GM18505 (cell line): ENCODE measurements at regions not wholly inside any gene's neighbourhood (a gene's known extent, or its start where the extent isn't known, plus 50 kb on each side); places are given as distances from the start of the nearest gene placed in this dataset.

ENCODE experiments used
- ATAC-seq: cut with Tn5 transposase; IDR thresholded peaks from one replicate; pipeline ENCODE4 v1.9.1; 2021; ENCODE audit not compliant: unreplicated experiment
- POLR2A ChIP-seq: IDR thresholded peaks from 4 replicates; pipeline ENCODE4 v1.6.1; 2011; ENCODE audit warnings: borderline replicate concordance; ENCODE audit not compliant: insufficient read depth, insufficient read length; ENCODE audit errors: extremely low read depth

DNA sequence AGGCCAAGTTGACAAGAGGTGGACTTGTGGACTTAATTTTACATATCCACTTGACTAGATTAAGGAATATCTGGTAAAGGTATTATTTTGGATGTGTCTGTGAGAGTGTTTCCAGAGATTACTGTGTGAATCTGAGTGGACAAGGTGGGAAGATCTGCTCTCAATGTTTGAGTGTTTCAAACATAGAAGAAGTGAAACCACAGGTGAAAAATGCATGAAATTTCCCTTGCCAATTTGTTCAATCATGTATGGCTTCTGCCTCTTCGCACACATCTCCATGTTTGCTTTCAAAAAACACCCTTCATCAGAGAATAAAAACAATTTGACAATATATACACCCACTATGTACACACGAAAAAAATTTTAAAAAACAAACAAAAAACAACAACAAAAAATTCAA, 152.7 kb downstream of the SALL1 start:
- ATAC-seq = no peak
- TF ChIP-seq POLR2A = no peak

- no peak for ATAC-seq
- TF ChIP-seq POLR2A = no peak
Measured at GRCh38 chr16:50997679-50998078, 153.4 kb downstream of the SALL1 start.

- no peak for ATAC-seq
- TF ChIP-seq POLR2A = no peak
Measured at GRCh38 chr16:50996830-50997186, 154.3 kb downstream of the SALL1 start.

DNA sequence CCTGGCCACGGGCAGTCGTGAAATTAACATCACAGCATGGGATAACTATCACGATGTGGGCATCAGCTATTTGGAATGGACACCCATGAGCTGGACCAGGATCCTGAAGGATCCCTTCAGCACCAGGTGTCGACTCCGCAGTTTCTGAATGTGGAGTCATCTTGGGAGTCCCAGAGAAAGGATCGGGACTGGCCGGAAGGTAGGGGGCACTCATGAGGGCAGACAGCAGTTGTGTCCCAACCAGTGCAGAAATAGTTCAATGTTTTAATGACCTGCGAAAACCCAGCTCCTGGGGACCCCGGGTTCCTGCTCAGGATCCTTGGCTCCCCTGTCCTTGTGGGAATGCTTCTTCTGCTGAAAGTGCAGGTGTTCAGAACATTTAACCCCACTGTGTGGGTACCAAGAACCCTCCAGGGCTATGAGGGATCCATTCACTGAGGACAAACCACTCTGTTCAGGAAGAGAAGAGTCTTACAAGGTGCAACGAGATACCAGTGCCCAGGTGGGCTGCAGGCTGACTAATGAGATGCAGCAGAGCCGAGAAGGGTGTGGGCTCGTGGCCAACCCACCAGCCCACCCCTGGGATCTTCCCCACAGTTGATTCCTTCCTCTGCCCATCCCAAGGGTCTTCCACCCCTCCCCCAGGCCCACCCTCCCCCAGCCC, 154.8 kb downstream of the SALL1 start:
- no peak for ATAC-seq
- no peak for TF ChIP-seq POLR2A

DNA sequence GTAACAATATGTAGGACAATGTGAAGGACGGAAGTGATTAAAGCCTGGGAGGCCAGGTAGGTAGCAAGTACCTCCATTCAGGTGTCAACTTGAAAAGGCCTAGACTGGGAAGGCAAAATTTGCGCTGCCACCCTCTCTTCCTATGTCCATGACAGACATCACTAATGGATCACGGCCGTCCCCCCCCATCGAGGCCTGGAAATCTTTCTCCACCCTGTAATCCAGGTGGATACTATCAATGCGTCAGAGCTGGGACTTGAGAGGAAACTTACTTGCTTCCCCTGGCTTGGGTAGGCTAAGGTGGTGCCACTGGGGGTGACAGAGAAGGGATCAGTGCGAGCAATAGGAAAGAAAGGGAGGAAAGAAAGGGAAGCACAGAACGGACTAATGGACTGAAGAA, 156.1 kb downstream of the SALL1 start:
- no peak for TF ChIP-seq POLR2A
- ATAC-seq = no peak

DNA sequence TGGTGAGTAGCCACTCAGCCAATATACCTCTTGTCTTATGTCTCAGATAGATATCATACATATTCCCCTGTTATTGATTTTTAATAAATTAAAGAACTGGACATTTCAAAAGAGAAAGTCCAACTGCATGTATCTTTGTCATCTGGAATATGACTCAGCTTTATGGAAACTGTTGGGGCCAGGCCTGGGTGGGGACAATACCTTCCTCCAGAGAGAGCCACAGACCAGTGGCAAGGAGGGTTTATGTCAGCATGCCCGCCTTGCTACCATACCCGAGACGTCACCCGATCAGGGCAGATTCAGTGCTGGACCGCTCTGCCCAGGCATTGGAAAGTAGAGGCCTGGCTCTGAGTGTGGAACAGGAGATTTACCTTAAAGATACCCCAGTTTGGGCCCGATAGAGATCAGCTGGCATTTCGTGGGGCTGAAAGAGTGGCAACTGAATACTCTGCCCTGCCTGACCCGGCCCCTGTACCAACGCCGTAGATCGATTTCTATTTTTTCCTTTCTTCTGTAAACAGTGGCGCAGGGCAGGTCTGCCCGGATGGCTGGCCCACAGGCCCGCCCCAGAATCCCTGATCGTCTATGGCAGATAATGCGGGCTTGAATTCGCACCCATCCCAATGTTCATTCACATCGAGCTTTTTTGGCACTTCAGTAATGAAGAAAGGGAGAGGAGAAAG, 158.6 kb downstream of the SALL1 start:
- ATAC-seq = no peak
- no peak for TF ChIP-seq POLR2A

GRCh38 chr16:50991436-50991835, 159.6 kb downstream of the SALL1 start:
- no peak for ATAC-seq
- no peak for TF ChIP-seq POLR2A

GRCh38 chr16:50991006-50991405, 160.1 kb downstream of the SALL1 start:
- ATAC-seq = no peak
- no peak for TF ChIP-seq POLR2A

GRCh38 chr16:50989047-50989446, 162.0 kb downstream of the SALL1 start:
- no peak for TF ChIP-seq POLR2A
- ATAC-seq = no peak

- no peak for TF ChIP-seq POLR2A
- ATAC-seq = no peak
Measured at GRCh38 chr16:50988441-50988840, 162.6 kb downstream of the SALL1 start.

DNA sequence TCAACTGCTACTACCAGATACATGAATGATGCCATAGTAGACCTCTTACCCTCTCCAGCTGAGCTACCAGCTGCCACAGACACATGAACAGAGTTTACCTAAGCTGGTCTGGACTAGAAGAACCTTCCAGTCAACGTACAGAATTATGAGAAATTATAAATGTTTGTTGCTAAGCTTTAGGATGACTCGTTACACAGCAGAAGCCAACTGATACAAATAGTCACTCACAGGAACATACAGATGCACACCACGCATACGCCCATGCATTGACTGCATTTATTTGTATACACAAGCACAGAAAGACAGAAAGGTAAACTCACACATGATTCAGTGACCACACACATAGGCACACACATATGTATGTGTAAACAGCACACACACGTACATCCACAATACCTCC, 164.6 kb downstream of the SALL1 start:
- ATAC-seq = no peak
- no peak for TF ChIP-seq POLR2A

- no peak for ATAC-seq
- no peak for TF ChIP-seq POLR2A
Measured at GRCh38 chr16:50985733-50986132, 165.3 kb downstream of the SALL1 start.

DNA sequence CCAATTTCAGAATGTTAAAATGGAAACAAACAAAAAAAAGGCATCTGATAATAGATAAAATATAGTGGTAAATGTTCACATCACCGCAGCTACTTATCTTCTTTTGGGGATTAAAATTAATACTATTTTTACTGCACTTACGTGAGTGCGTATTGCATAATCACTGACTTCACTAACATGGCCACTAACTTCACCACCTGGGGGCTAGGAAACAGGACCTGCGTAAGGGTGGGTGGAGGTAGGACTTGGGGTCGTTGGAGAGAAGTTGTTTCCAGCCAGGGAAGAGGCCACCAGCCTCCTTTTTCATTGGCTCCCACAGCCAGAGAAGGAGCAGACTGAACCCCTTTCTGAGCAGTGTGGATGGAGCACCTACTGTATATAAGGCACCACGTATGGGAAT, 166.4 kb downstream of the SALL1 start:
- ATAC-seq = no peak

DNA sequence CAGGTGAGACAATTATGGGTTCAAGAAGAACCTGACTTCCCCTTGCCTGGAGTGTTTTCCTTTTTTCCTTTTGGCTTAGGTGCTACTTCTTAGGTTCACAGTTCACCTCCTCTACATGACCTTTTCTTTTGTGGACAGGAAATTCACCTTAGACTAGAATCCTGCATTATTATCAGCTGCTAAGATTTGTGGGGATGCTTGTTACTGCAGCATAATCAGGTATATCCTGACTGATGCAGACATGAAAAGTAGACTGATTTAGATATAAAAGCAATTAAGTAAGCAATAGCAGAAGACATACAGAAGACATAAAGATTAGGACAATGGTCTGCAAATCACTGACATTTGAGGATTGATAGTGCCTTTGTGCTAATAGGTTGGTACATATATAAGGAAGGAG, 168.3 kb downstream of the SALL1 start:
- TF ChIP-seq POLR2A = no peak
- ATAC-seq = no peak

More for the DNA sequence above, 166.4 kb downstream of the SALL1 start:
- TF ChIP-seq POLR2A = no peak
